GM12878 (cell line): ENCODE measurements at regions not wholly inside any gene's neighbourhood (a gene's known extent, or its start where the extent isn't known, plus 50 kb on each side); places are given as distances from the start of the nearest gene placed in this dataset.

ENCODE experiments used
- ATAC-seq: fragments of 200-7000 bp; cut with Tn5 transposase; 3 replicates; pipeline ENCODE4 v1.9.1; 2020; ENCODE audit warnings: mild to moderate bottlenecking, moderate library complexity
- BruUV-seq: library from RNA; stranded (reverse); fragments of 400-500 nt; replicated peaks from 2 replicates; lab custom pipeline; 2021; lab: Mats Ljungman, UMichigan
- CTCF ChIA-PET: fragments of 300-600 bp; sonication (Branson Sonifier 250); formaldehyde crosslinking; extraction: SDS; loops from one replicate; lab custom pipeline; 2021; ENCODE audit warnings: inconsistent platforms; lab: Yijun Ruan, JAX
- POLR2A ChIA-PET: fragments of 350-600 bp; formaldehyde crosslinking; extraction: SDS; loops from one replicate; lab custom pipeline; 2021; ENCODE audit warnings: inconsistent platforms; lab: Charles Lee
- RAD21 ChIA-PET: fragments of 300-600 bp; sonication (Branson Sonifier 250); formaldehyde crosslinking; loops from one replicate; lab custom pipeline; 2023; ENCODE audit warnings: antibody characterized with exemption; ENCODE audit not compliant: unreplicated experiment; lab: Charles Lee
- SMC1A ChIA-PET: fragments of 300-600 bp; sonication (Branson Sonifier 250); formaldehyde crosslinking; loops from one replicate; lab custom pipeline; 2023; ENCODE audit not compliant: unreplicated experiment, uncharacterized antibody; lab: Charles Lee
- DNase-seq: peaks from one replicate; pipeline ENCODE4 v3.0.0-alpha.2; 2011; ENCODE audit warnings: low read depth, low spot score
- FAIRE-seq: peaks from 3 replicates; lab custom pipeline; 2011; peaks lifted over from hg19 to GRCh38; lab: Jason Lieb, UNC
- H2AFZ ChIP-seq: 2 replicates; pipeline ENCODE4 v1.6.0; 2011; ENCODE audit warnings: low read depth, low read length, control low read depth; ENCODE audit not compliant: control insufficient read depth
- H3K27ac ChIP-seq: 2 replicates; pipeline ENCODE4 v1.5.1; 2011; ENCODE audit warnings: control low read depth; ENCODE audit not compliant: control insufficient read depth, insufficient read depth
- H3K27me3 ChIP-seq, 2 experiments: replicated peaks in 1 of 2; 2 replicates each; pipeline versions ENCODE4 v1.6.0 to v1.6.1; 2011; ENCODE audit warnings: low read length in 1 of 2; ENCODE audit not compliant: control insufficient read depth in 2 of 2, insufficient read depth in 2 of 2
- H3K36me3 ChIP-seq, 2 experiments: 2 replicates each; pipeline ENCODE4 v1.5.1; 2011; ENCODE audit warnings: low read length in 1 of 2; ENCODE audit not compliant: control insufficient read depth in 2 of 2, insufficient read depth in 2 of 2
- H3K4me1 ChIP-seq: 2 replicates; pipeline ENCODE4 v1.6.1; 2011; ENCODE audit warnings: mild to moderate bottlenecking, low read length, moderate library complexity, mixed read lengths; ENCODE audit not compliant: control insufficient read depth, insufficient read depth
- H3K4me2 ChIP-seq: 2 replicates; pipeline ENCODE4 v1.6.0; 2011; ENCODE audit warnings: control low read depth; ENCODE audit not compliant: control insufficient read depth, insufficient read depth
- H3K4me3 ChIP-seq: fragments of 200-600 bp; sonication (generic); 2 replicates; pipeline ENCODE4 v1.5.1; 2016
- H3K79me2 ChIP-seq: 2 replicates; pipeline ENCODE4 v1.6.0; 2011; ENCODE audit warnings: low read length; ENCODE audit not compliant: control insufficient read depth, insufficient read depth
- H3K9ac ChIP-seq: 2 replicates; pipeline ENCODE4 v1.8.0; 2011; ENCODE audit warnings: low read length, control low read depth, mixed read lengths; ENCODE audit not compliant: control insufficient read depth, insufficient read depth
- H3K9me3 ChIP-seq: replicated peaks from 3 replicates; pipeline ENCODE4 v1.5.1; 2011; ENCODE audit warnings: mild to moderate bottlenecking, low read length; ENCODE audit not compliant: control insufficient read depth, insufficient read depth
- H4K20me1 ChIP-seq: 2 replicates; pipeline ENCODE4 v1.6.0; 2011; ENCODE audit not compliant: control insufficient read depth, insufficient read depth
- FOXM1 ChIP-seq: IDR thresholded peaks from 2 replicates; pipeline ENCODE4 v1.6.1; 2012; ENCODE audit warnings: low read depth, mild to moderate bottlenecking, inconsistent platforms, low read length, moderate library complexity
- NFYA ChIP-seq: IDR thresholded peaks from 2 replicates; pipeline ENCODE4 v1.6.1; 2011; ENCODE audit warnings: low read depth, mild to moderate bottlenecking, low read length, improper control_type of control experiment, borderline replicate concordance
- NR2C2 ChIP-seq: IDR thresholded peaks from 2 replicates; pipeline ENCODE4 v1.6.1; 2011; ENCODE audit warnings: borderline replicate concordance, low read depth; ENCODE audit not compliant: control insufficient read depth, insufficient read length
- SMC3 ChIP-seq: IDR thresholded peaks from 2 replicates; pipeline ENCODE4 v1.6.1; 2011; ENCODE audit warnings: low read length, improper control_type of control experiment, borderline replicate concordance
- SP1 ChIP-seq: IDR thresholded peaks from one replicate; pipeline ENCODE4 v1.6.1; 2011; ENCODE audit warnings: low read depth, low read length
- TCF7 ChIP-seq: IDR thresholded peaks from 2 replicates; pipeline ENCODE4 v1.6.1; 2014; ENCODE audit warnings: antibody characterized with exemption, borderline replicate concordance
- ZSCAN29 ChIP-seq: fragments of 450-650 bp; IDR thresholded peaks from 2 replicates; pipeline ENCODE4 v1.6.1; 2017; ENCODE audit warnings: mild to moderate bottlenecking, moderate library complexity
- WGBS: methylation state at CpG from one replicate; pipeline ENCODE4 v1.1.6; 2016; ENCODE audit warnings: low lambda C conversion rate; ENCODE audit not compliant: insufficient replicate concordance, insufficient coverage; ENCODE audit errors: missing lambda C conversion rate; 5-methylcytosine and 5-hydroxymethylcytosine counted together
- in situ Hi-C: fragments of 300-500 bp; cut with MboI; formaldehyde crosslinking; loops from 9 replicates; pipeline ENCODE4 v1.14.3; 2018; ENCODE audit warnings: mixed read lengths
- intact Hi-C: fragments of 100-400 bp; cut with micrococcal nuclease; formaldehyde crosslinking; loops from one replicate; pipeline ENCODE4 v1.14.2; 2022; ENCODE audit not compliant: unreplicated experiment
- TF ChIP-seq, protein P1 (sequence below): fragments of 450-650 bp; conservative IDR thresholded peaks from 2 replicates; pipeline ENCODE4 v1.6.1; 2017; ENCODE audit warnings: mild to moderate bottlenecking, moderate library complexity
- TF ChIP-seq, protein P2 (sequence below): IDR thresholded peaks from 2 replicates; pipeline ENCODE4 v1.6.1; 2012; ENCODE audit warnings: low read depth, low read length, improper control_type of control experiment
- TF ChIP-seq, protein P3 (sequence below): fragments of 450-650 bp; IDR thresholded peaks from 2 replicates; pipeline ENCODE4 v1.6.1; 2016; ENCODE audit warnings: mild to moderate bottlenecking, moderate library complexity, borderline replicate concordance

DNA sequence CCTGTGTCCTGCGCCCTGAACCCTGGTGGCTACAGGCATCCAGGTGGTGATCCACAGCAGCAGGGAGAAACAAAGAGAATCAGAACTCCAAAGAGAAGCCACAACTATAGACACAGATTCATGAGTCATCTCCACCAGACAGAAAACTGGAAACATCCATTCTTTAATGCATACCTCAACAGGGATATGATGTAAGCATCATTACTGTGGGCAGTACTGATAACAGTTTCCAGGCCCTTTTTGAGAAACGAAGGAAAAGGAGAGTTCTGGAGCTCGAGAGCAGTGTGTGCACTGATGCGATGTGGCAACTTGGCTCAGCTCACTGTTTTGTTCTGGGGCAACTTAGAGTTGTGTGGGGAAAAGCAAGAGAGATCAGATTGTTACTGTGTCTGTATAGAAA, 215.6 kb upstream of the ADAMTS16 start:
- no peak overlapping the region for H3K4me2 ChIP-seq
- no TSS peak for BruUV-seq
- POLR2A ChIA-PET: no interaction called here
- no peak overlapping the region for H3K27ac ChIP-seq
- FAIRE-seq (no peak), ATAC-seq (no peak)
- no peak overlapping the region for H2AFZ ChIP-seq
- H3K9me3 ChIP-seq: no peaks in the 10 kb centered on the region
- CTCF ChIA-PET: no interaction called here
- RAD21 ChIA-PET: no interaction called here
- H3K4me1 ChIP-seq: no peaks in the 10 kb centered on the region
- in situ Hi-C loops: no loop called here
- H3K36me3 ChIP-seq: no peaks in the 10 kb centered on the region
- intact Hi-C loops: no loop called here
- H3K9ac ChIP-seq: no peak overlapping the region
- 23% methylated on average over 4 of the region's 4 CpGs for WGBS
- no peaks in the 10 kb centered on the region for H4K20me1 ChIP-seq
- no peaks in the 10 kb centered on the region for H3K27me3 ChIP-seq
- no peaks in the 10 kb centered on the region for H3K79me2 ChIP-seq
- H3K4me3 ChIP-seq: no peak overlapping the region
- SMC1A ChIA-PET: no interaction called here
- no peak for TF ChIP-seq SMC3
- TF ChIP-seq FOXM1: no peak
- TF ChIP-seq, all 136 proteins: peak for 0
- DNase-seq: no peak

DNA sequence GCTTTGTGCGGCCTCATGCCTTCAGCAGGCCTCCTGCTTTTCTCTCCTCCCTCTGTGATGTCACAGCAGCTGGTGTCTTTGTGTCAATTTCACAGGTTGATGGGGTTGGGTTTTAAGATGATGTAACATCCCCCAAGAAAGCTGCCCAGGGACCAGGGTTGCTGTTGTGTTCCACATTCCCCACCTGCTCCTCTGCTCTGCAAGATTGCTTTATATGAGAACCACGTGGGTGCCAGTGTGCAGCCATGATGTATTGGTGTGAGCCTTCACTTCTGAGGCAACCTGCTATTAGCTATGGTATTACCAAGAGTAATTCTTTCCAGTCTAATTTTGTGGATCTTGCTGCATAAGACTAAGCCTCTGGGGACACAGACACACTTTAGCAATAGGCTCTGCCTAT, 213.0 kb upstream of the ADAMTS16 start:
- Histone ChIP-seq H3K4me1 (no peaks in the 10 kb centered on the region), H3K36me3 (no peaks in the 10 kb centered on the region), H3K9ac (no peak overlapping the region), H3K4me2 (no peak overlapping the region), H3K79me2 (no peaks in the 10 kb centered on the region), H3K27ac (no peak overlapping the region), H2AFZ (no peak overlapping the region), H3K27me3 (no peaks in the 10 kb centered on the region), H3K4me3 (no peak overlapping the region), H3K9me3 (no peaks in the 10 kb centered on the region), H4K20me1 (no peaks in the 10 kb centered on the region)
- FAIRE-seq: no peak
- 14% methylated on average over 2 of the region's 2 CpGs for WGBS
- BruUV-seq: no TSS peak
- intact Hi-C loops: no loop called here
- no peak for DNase-seq
- in situ Hi-C loops: no loop called here
- no peak for ATAC-seq
- POLR2A ChIA-PET: no interaction called here
- RAD21 ChIA-PET: no interaction called here
- CTCF ChIA-PET: no interaction called here
- SMC1A ChIA-PET: no interaction called here
- TF ChIP-seq NFYA: no peak
- TF ChIP-seq, protein P1, sequence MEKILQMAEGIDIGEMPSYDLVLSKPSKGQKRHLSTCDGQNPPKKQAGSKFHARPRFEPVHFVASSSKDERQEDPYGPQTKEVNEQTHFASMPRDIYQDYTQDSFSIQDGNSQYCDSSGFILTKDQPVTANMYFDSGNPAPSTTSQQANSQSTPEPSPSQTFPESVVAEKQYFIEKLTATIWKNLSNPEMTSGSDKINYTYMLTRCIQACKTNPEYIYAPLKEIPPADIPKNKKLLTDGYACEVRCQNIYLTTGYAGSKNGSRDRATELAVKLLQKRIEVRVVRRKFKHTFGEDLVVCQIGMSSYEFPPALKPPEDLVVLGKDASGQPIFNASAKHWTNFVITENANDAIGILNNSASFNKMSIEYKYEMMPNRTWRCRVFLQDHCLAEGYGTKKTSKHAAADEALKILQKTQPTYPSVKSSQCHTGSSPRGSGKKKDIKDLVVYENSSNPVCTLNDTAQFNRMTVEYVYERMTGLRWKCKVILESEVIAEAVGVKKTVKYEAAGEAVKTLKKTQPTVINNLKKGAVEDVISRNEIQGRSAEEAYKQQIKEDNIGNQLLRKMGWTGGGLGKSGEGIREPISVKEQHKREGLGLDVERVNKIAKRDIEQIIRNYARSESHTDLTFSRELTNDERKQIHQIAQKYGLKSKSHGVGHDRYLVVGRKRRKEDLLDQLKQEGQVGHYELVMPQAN: no peak
- TF ChIP-seq SP1: no peak
- no peak for TF ChIP-seq NR2C2
- TF ChIP-seq TCF7: no peak
- TF ChIP-seq ZSCAN29: no peak
- TF ChIP-seq, protein P2, sequence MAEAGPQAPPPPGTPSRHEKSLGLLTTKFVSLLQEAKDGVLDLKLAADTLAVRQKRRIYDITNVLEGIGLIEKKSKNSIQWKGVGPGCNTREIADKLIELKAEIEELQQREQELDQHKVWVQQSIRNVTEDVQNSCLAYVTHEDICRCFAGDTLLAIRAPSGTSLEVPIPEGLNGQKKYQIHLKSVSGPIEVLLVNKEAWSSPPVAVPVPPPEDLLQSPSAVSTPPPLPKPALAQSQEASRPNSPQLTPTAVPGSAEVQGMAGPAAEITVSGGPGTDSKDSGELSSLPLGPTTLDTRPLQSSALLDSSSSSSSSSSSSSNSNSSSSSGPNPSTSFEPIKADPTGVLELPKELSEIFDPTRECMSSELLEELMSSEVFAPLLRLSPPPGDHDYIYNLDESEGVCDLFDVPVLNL: no peak
- TF ChIP-seq, protein P3, sequence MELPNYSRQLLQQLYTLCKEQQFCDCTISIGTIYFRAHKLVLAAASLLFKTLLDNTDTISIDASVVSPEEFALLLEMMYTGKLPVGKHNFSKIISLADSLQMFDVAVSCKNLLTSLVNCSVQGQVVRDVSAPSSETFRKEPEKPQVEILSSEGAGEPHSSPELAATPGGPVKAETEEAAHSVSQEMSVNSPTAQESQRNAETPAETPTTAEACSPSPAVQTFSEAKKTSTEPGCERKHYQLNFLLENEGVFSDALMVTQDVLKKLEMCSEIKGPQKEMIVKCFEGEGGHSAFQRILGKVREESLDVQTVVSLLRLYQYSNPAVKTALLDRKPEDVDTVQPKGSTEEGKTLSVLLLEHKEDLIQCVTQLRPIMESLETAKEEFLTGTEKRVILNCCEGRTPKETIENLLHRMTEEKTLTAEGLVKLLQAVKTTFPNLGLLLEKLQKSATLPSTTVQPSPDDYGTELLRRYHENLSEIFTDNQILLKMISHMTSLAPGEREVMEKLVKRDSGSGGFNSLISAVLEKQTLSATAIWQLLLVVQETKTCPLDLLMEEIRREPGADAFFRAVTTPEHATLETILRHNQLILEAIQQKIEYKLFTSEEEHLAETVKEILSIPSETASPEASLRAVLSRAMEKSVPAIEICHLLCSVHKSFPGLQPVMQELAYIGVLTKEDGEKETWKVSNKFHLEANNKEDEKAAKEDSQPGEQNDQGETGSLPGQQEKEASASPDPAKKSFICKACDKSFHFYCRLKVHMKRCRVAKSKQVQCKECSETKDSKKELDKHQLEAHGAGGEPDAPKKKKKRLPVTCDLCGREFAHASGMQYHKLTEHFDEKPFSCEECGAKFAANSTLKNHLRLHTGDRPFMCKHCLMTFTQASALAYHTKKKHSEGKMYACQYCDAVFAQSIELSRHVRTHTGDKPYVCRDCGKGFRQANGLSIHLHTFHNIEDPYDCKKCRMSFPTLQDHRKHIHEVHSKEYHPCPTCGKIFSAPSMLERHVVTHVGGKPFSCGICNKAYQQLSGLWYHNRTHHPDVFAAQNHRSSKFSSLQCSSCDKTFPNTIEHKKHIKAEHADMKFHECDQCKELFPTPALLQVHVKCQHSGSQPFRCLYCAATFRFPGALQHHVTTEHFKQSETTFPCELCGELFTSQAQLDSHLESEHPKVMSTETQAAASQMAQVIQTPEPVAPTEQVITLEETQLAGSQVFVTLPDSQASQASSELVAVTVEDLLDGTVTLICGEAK: no peak
